Renal cortex interstitium (tissue), 11 donors: ENCODE measurements at regions not wholly inside any gene's neighbourhood (a gene's known extent, or its start where the extent isn't known, plus 50 kb on each side); places are given as distances from the start of the nearest gene placed in this dataset.
"Not testable (repeated sequence)": the region's sequence is repeated elsewhere in the genome, so short reads cannot be mapped to it uniquely, and the experiment has no call there.

Source experiments
- DNase-seq, 11 donors: peaks; one replicate each; pipeline ENCODE4 v3.0.0-alpha.2; 2013; ENCODE audit warnings: low read depth in 9 of 11, low spot score in 4 of 11; ENCODE audit errors: extremely low read depth in 1 of 11

GRCh38 chr2:200186002-200186401 is 120.5 kb upstream of the SPATS2L start:
- no peak for DNase-seq

GRCh38 chr2:200188876-200189275 is 117.6 kb upstream of the SPATS2L start:
- DNase-seq = no peak

- DNase-seq = no peak
These were observed 116.5 kb upstream of the SPATS2L start for GRCh38 chr2:200189964-200190363.

- no peak for DNase-seq
These were observed 113.2 kb upstream of the SPATS2L start for GRCh38 chr2:200193331-200193730.

GRCh38 chr2:200193791-200194190 is 112.7 kb upstream of the SPATS2L start:
- DNase-seq = no peak

- no peak for DNase-seq
These were observed 111.7 kb upstream of the SPATS2L start for GRCh38 chr2:200194746-200195145.

GRCh38 chr2:200199005-200199404 is 107.5 kb upstream of the SPATS2L start:
- DNase-seq = no peak

- no peak for DNase-seq
These were observed 106.8 kb upstream of the SPATS2L start for GRCh38 chr2:200199576-200200263.

- not testable (repeated sequence) for DNase-seq
These were observed 104.7 kb upstream of the SPATS2L start for GRCh38 chr2:200201839-200202238.

- no peak for DNase-seq
These were observed 103.1 kb upstream of the SPATS2L start for GRCh38 chr2:200203381-200203827.

GRCh38 chr2:200208041-200208440 is 98.5 kb upstream of the SPATS2L start:
- DNase-seq = no peak

GRCh38 chr2:200209030-200209429 is 97.5 kb upstream of the SPATS2L start:
- no peak for DNase-seq

- no peak for DNase-seq
These were observed 94.8 kb upstream of the SPATS2L start for GRCh38 chr2:200211643-200212042.

- no peak for DNase-seq
These were observed 93.5 kb upstream of the SPATS2L start for GRCh38 chr2:200212862-200213425.

- DNase-seq = no peak
These were observed 90.2 kb upstream of the SPATS2L start for GRCh38 chr2:200216310-200216709.

GRCh38 chr2:200217320-200217719 is 89.2 kb upstream of the SPATS2L start:
- no peak for DNase-seq

- no peak for DNase-seq
These were observed 87.8 kb upstream of the SPATS2L start for GRCh38 chr2:200218645-200219044.

GRCh38 chr2:200219309-200220113 is 87.0 kb upstream of the SPATS2L start:
- no peak for DNase-seq

GRCh38 chr2:200220251-200220650 is 86.2 kb upstream of the SPATS2L start:
- DNase-seq = no peak
